WTC11 (cell line): ENCODE measurements at regions not wholly inside any gene's neighbourhood (a gene's known extent, or its start where the extent isn't known, plus 50 kb on each side); places are given as distances from the start of the nearest gene placed in this dataset.
A peak's percentile ranks its signal among the peaks of the same experiment; 100 is the strongest.

Experiments used
- ATAC-seq: fragments of 200-7000 bp; cut with Tn5 transposase; 2 replicates; pipeline ENCODE4 v1.10.0; 2021; ENCODE audit warnings: mild to moderate bottlenecking, moderate library complexity
- CTCF ChIA-PET: fragments of 300-600 bp; sonication (Branson Sonifier 250); formaldehyde crosslinking; loops from one replicate; lab custom pipeline; 2021; ENCODE audit warnings: antibody characterized with exemption; lab: Charles Lee
- POLR2A ChIA-PET: fragments of 350-600 bp; sonication (Branson Sonifier 250); formaldehyde crosslinking; loops from one replicate; lab custom pipeline; 2021; ENCODE audit warnings: antibody characterized with exemption; lab: Charles Lee
- DNase-seq: peaks from one replicate; pipeline ENCODE4 v3.0.0; 2021; ENCODE audit warnings: low spot score
- H3K27ac Mint-ChIP-seq: 2 replicates; pipeline ENCODE4 v1.8.0; 2021; ENCODE audit warnings: mixed read lengths
- H3K27me3 Mint-ChIP-seq: 2 replicates; pipeline ENCODE4 v1.8.0; 2021; ENCODE audit warnings: low read depth, mild to moderate bottlenecking, moderate library complexity, mixed read lengths
- H3K36me3 Mint-ChIP-seq: 2 replicates; pipeline ENCODE4 v1.8.0; 2021; ENCODE audit warnings: mixed read lengths
- H3K4me1 Mint-ChIP-seq: 2 replicates; pipeline ENCODE4 v1.8.0; 2022; ENCODE audit warnings: mixed read lengths
- H3K4me3 Mint-ChIP-seq: 2 replicates; pipeline ENCODE4 v1.8.0; 2021; ENCODE audit warnings: mild to moderate bottlenecking, moderate library complexity, mixed read lengths
- H3K9me3 Mint-ChIP-seq: 2 replicates; pipeline ENCODE4 v1.8.0; 2021; ENCODE audit warnings: mixed read lengths
- ATF1 ChIP-seq: sonication (generic); formaldehyde crosslinking; IDR thresholded peaks from 2 replicates; pipeline ENCODE4 v1.8.1; 2023; ENCODE audit warnings: mild to moderate bottlenecking, moderate library complexity, missing genetic modification reagents
- CBFB ChIP-seq: sonication (generic); formaldehyde crosslinking; IDR thresholded peaks from 2 replicates; pipeline ENCODE4 v1.8.1; 2022; ENCODE audit warnings: mild to moderate bottlenecking, low read depth, missing genetic modification reagents
- ETV6 ChIP-seq: sonication (generic); formaldehyde crosslinking; IDR thresholded peaks from 2 replicates; pipeline ENCODE4 v1.8.1; 2022; ENCODE audit warnings: mild to moderate bottlenecking, missing genetic modification reagents
- OVOL2 ChIP-seq: fragments of 250-450 bp; sonication (Bioruptor Pico); IDR thresholded peaks from 2 replicates; pipeline ENCODE4 v1.9.0; 2021; ENCODE audit warnings: mild to moderate bottlenecking, borderline replicate concordance
- ZNF219 ChIP-seq: sonication (generic); formaldehyde crosslinking; IDR thresholded peaks from 2 replicates; pipeline ENCODE4 v1.8.0; 2023; ENCODE audit warnings: missing genetic modification reagents, mild to moderate bottlenecking, borderline replicate concordance
- ZNF317 ChIP-seq: sonication (generic); formaldehyde crosslinking; IDR thresholded peaks from 2 replicates; pipeline ENCODE4 v1.8.1; 2023; ENCODE audit warnings: low read depth, mild to moderate bottlenecking, moderate library complexity, missing genetic modification reagents, borderline replicate concordance
- ZNF423 ChIP-seq: fragments of 250-450 bp; sonication (Bioruptor Pico); IDR thresholded peaks from 2 replicates; pipeline ENCODE4 v2.1.2; 2022; ENCODE audit warnings: mild to moderate bottlenecking, moderate library complexity
- TF ChIP-seq, protein P1 (sequence below): fragments of 250-450 bp; sonication (Bioruptor Pico); IDR thresholded peaks from 2 replicates; pipeline ENCODE4 v2.1.2; 2022; ENCODE audit warnings: mild to moderate bottlenecking, moderate library complexity
- TF ChIP-seq, protein P2 (sequence below): fragments of 250-450 bp; sonication (Bioruptor Pico); IDR thresholded peaks from 2 replicates; pipeline ENCODE4 v1.8.0; 2021; ENCODE audit warnings: mild to moderate bottlenecking
- TF ChIP-seq, protein P3 (sequence below): sonication (generic); formaldehyde crosslinking; IDR thresholded peaks from 2 replicates; pipeline ENCODE4 v1.8.1; 2022; ENCODE audit warnings: low read depth, missing genetic modification reagents, borderline replicate concordance
- TF ChIP-seq, protein P4 (sequence below): fragments of 250-450 bp; sonication (Bioruptor Pico); IDR thresholded peaks from 2 replicates; pipeline ENCODE4 v1.9.0; 2021; ENCODE audit warnings: mild to moderate bottlenecking
- TF ChIP-seq, protein P5 (sequence below): sonication (generic); formaldehyde crosslinking; IDR thresholded peaks from 2 replicates; pipeline ENCODE4 v1.8.0; 2023; ENCODE audit warnings: mild to moderate bottlenecking, missing genetic modification reagents
- TF ChIP-seq, protein P6 (sequence below): sonication (generic); formaldehyde crosslinking; IDR thresholded peaks from 2 replicates; pipeline ENCODE4 v1.8.0; 2022; ENCODE audit warnings: missing genetic modification reagents
- TF ChIP-seq, protein P7 (sequence below): sonication (generic); formaldehyde crosslinking; IDR thresholded peaks from 2 replicates; pipeline ENCODE4 v1.8.1; 2023; ENCODE audit warnings: mild to moderate bottlenecking, missing genetic modification reagents, borderline replicate concordance

DNA sequence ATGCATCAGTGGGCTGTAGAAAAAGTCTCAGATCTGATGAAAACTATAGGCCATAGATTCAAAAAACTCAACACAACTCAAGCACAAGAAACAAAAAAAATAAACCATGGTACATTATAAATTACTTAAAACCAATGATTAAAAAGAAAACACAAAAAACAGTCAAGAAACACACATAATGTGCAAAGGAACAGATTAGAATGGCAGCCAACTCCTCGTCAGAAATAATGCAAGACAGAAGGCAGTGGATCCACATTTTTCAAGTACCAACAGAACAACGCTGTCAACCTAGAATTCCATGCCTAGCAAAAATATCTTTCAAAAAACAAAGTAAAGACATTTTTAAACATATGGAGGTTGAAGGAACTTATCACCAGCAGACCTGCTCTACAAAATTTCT, 69.7 kb downstream of the PSMB1 start:
- TF ChIP-seq ATF1 (CRISPR knock-in tag) (no peak), ZNF317 (CRISPR knock-in tag) (peak; percentile 94)
- CTCF ChIA-PET = no interaction called here
- Mint-ChIP-seq H3K36me3 (peaks cover 12% of the 10 kb centered on the region), H3K27me3 (no peaks in the 10 kb centered on the region), H3K4me3 (no peak overlapping the region), H3K27ac (no peak overlapping the region), H3K9me3 (peaks cover 24% of the 10 kb centered on the region), H3K4me1 (no peaks in the 10 kb centered on the region)
- DNase-seq (no peak), ATAC-seq (no peak)
- POLR2A ChIA-PET = no interaction called here

DNA sequence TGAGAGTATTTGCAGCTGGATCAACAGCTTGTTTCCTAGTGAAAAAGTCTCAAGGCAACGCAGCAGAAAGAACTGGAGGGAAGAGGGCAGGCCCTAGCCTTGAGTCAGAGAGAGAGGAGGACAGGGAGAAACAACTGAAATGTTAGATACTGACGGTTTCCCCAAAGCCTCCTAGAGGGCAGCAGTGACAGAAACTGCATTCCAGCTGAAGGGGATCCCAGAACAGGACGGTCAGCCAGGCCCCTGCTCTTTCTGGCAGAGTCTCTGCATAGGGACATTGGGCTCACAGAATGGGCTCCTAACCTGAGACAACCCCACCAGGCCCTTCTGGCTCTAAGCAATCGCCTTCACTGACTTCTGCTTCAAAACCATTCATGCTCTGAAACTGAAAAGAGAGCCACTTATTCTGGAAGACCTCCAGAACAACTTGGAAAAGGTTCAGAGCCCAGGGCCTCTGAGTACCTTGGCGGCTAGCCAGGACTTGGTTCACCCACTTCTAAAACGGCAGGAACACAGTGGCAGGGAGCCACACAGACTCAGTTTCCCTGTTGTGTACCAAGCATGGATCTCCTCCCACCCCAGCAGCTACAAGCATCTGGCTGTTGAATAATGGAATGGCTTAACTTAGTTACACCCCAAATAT, 72.9 kb downstream of the PSMB1 start:
- H3K9me3 Mint-ChIP-seq = peaks cover 24% of the 10 kb centered on the region

More for the DNA sequence above, 72.9 kb downstream of the PSMB1 start:
- Mint-ChIP-seq H3K27ac (no peak overlapping the region), H3K4me3 (no peak overlapping the region), H3K27me3 (no peaks in the 10 kb centered on the region), H3K36me3 (peaks cover 12% of the 10 kb centered on the region), H3K4me1 (no peaks in the 10 kb centered on the region)
- ATAC-seq (peak; percentile 84), DNase-seq (peak; percentile 20)
- ChIA-PET POLR2A (no interaction called here), CTCF (interaction anchor here (0.6 to 1.0 kb wide), 3 partner anchors 19 to 648 kb away, joined by 3 to 5 read pairs (median 3); no protein-coding TSS in a partner anchor)
- TF ChIP-seq OVOL2 (CRISPR knock-in tag) (no peak), ETV6 (CRISPR knock-in tag) (no peak), ZNF423 (CRISPR knock-in tag) (no peak), CBFB (CRISPR knock-in tag) (no peak), ZNF219 (CRISPR knock-in tag) (no peak)
- TF ChIP-seq, protein P1, sequence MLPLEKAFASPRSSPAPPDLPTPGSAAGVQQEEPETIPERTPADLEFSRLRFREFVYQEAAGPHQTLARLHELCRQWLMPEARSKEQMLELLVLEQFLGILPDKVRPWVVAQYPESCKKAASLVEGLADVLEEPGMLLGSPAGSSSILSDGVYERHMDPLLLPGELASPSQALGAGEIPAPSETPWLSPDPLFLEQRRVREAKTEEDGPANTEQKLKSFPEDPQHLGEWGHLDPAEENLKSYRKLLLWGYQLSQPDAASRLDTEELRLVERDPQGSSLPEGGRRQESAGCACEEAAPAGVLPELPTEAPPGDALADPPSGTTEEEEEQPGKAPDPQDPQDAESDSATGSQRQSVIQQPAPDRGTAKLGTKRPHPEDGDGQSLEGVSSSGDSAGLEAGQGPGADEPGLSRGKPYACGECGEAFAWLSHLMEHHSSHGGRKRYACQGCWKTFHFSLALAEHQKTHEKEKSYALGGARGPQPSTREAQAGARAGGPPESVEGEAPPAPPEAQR (CRISPR knock-in tag) = no peak
- TF ChIP-seq, protein P2, sequence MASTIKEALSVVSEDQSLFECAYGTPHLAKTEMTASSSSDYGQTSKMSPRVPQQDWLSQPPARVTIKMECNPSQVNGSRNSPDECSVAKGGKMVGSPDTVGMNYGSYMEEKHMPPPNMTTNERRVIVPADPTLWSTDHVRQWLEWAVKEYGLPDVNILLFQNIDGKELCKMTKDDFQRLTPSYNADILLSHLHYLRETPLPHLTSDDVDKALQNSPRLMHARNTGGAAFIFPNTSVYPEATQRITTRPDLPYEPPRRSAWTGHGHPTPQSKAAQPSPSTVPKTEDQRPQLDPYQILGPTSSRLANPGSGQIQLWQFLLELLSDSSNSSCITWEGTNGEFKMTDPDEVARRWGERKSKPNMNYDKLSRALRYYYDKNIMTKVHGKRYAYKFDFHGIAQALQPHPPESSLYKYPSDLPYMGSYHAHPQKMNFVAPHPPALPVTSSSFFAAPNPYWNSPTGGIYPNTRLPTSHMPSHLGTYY (CRISPR knock-in tag) = no peak
- TF ChIP-seq, protein P3, sequence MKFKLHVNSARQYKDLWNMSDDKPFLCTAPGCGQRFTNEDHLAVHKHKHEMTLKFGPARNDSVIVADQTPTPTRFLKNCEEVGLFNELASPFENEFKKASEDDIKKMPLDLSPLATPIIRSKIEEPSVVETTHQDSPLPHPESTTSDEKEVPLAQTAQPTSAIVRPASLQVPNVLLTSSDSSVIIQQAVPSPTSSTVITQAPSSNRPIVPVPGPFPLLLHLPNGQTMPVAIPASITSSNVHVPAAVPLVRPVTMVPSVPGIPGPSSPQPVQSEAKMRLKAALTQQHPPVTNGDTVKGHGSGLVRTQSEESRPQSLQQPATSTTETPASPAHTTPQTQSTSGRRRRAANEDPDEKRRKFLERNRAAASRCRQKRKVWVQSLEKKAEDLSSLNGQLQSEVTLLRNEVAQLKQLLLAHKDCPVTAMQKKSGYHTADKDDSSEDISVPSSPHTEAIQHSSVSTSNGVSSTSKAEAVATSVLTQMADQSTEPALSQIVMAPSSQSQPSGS (CRISPR knock-in tag) = no peak
- TF ChIP-seq, protein P4, sequence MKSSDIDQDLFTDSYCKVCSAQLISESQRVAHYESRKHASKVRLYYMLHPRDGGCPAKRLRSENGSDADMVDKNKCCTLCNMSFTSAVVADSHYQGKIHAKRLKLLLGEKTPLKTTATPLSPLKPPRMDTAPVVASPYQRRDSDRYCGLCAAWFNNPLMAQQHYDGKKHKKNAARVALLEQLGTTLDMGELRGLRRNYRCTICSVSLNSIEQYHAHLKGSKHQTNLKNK = no peak
- TF ChIP-seq, protein P5, sequence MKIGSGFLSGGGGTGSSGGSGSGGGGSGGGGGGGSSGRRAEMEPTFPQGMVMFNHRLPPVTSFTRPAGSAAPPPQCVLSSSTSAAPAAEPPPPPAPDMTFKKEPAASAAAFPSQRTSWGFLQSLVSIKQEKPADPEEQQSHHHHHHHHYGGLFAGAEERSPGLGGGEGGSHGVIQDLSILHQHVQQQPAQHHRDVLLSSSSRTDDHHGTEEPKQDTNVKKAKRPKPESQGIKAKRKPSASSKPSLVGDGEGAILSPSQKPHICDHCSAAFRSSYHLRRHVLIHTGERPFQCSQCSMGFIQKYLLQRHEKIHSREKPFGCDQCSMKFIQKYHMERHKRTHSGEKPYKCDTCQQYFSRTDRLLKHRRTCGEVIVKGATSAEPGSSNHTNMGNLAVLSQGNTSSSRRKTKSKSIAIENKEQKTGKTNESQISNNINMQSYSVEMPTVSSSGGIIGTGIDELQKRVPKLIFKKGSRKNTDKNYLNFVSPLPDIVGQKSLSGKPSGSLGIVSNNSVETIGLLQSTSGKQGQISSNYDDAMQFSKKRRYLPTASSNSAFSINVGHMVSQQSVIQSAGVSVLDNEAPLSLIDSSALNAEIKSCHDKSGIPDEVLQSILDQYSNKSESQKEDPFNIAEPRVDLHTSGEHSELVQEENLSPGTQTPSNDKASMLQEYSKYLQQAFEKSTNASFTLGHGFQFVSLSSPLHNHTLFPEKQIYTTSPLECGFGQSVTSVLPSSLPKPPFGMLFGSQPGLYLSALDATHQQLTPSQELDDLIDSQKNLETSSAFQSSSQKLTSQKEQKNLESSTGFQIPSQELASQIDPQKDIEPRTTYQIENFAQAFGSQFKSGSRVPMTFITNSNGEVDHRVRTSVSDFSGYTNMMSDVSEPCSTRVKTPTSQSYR (CRISPR knock-in tag) = no peak
- TF ChIP-seq, protein P6, sequence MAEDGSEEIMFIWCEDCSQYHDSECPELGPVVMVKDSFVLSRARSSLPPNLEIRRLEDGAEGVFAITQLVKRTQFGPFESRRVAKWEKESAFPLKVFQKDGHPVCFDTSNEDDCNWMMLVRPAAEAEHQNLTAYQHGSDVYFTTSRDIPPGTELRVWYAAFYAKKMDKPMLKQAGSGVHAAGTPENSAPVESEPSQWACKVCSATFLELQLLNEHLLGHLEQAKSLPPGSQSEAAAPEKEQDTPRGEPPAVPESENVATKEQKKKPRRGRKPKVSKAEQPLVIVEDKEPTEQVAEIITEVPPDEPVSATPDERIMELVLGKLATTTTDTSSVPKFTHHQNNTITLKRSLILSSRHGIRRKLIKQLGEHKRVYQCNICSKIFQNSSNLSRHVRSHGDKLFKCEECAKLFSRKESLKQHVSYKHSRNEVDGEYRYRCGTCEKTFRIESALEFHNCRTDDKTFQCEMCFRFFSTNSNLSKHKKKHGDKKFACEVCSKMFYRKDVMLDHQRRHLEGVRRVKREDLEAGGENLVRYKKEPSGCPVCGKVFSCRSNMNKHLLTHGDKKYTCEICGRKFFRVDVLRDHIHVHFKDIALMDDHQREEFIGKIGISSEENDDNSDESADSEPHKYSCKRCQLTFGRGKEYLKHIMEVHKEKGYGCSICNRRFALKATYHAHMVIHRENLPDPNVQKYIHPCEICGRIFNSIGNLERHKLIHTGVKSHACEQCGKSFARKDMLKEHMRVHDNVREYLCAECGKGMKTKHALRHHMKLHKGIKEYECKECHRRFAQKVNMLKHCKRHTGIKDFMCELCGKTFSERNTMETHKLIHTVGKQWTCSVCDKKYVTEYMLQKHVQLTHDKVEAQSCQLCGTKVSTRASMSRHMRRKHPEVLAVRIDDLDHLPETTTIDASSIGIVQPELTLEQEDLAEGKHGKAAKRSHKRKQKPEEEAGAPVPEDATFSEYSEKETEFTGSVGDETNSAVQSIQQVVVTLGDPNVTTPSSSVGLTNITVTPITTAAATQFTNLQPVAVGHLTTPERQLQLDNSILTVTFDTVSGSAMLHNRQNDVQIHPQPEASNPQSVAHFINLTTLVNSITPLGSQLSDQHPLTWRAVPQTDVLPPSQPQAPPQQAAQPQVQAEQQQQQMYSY (CRISPR knock-in tag) = no peak
- TF ChIP-seq, protein P7, sequence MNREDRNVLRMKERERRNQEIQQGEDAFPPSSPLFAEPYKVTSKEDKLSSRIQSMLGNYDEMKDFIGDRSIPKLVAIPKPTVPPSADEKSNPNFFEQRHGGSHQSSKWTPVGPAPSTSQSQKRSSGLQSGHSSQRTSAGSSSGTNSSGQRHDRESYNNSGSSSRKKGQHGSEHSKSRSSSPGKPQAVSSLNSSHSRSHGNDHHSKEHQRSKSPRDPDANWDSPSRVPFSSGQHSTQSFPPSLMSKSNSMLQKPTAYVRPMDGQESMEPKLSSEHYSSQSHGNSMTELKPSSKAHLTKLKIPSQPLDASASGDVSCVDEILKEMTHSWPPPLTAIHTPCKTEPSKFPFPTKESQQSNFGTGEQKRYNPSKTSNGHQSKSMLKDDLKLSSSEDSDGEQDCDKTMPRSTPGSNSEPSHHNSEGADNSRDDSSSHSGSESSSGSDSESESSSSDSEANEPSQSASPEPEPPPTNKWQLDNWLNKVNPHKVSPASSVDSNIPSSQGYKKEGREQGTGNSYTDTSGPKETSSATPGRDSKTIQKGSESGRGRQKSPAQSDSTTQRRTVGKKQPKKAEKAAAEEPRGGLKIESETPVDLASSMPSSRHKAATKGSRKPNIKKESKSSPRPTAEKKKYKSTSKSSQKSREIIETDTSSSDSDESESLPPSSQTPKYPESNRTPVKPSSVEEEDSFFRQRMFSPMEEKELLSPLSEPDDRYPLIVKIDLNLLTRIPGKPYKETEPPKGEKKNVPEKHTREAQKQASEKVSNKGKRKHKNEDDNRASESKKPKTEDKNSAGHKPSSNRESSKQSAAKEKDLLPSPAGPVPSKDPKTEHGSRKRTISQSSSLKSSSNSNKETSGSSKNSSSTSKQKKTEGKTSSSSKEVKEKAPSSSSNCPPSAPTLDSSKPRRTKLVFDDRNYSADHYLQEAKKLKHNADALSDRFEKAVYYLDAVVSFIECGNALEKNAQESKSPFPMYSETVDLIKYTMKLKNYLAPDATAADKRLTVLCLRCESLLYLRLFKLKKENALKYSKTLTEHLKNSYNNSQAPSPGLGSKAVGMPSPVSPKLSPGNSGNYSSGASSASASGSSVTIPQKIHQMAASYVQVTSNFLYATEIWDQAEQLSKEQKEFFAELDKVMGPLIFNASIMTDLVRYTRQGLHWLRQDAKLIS (CRISPR knock-in tag) = no peak
